SH-SY5Y (cell line): ENCODE measurements at regions not wholly inside any gene's neighbourhood (a gene's known extent, or its start where the extent isn't known, plus 50 kb on each side); places are given as distances from the start of the nearest gene placed in this dataset.

Experiments used
- GATA2 ChIP-seq: IDR thresholded peaks from 2 replicates; pipeline ENCODE4 v1.6.1; 2011; ENCODE audit warnings: mild to moderate bottlenecking, low read depth, low read length
- GATA3 ChIP-seq: IDR thresholded peaks from 2 replicates; pipeline ENCODE4 v1.6.1; 2011; ENCODE audit warnings: low read depth, mild to moderate bottlenecking, low read length, moderate library complexity

- TF ChIP-seq GATA3 = no peak
- no peak for TF ChIP-seq GATA2
These were observed 279.1 kb downstream of the ZEB2 start for GRCh38 chr2:144240656-144241339.

GRCh38 chr2:144239726-144240125 is 280.2 kb downstream of the ZEB2 start:
- TF ChIP-seq GATA2 = no peak
- TF ChIP-seq GATA3 = no peak

DNA sequence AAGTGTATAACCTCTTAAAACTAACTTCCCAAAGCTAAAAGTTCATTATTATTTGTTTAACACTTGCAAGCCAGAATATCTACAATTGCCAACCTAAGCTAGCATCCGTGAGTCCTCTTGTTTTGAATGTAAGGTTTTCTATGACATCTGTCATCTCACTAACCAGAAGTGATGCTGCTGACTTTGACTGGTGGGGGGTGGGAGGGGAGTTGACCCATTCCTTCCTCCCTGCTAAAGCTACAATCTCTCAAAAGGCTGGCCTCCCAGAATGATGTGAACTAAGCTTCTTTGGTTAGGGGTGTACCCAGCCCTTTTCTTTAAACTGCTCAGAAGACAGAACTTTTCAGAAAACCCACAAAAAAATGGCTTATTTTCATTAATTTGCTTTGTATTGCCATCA is 280.6 kb downstream of the ZEB2 start:
- TF ChIP-seq GATA3 = no peak
- TF ChIP-seq GATA2 = no peak

GRCh38 chr2:144237830-144238627 is 281.9 kb downstream of the ZEB2 start:
- no peak for TF ChIP-seq GATA2
- no peak for TF ChIP-seq GATA3

DNA sequence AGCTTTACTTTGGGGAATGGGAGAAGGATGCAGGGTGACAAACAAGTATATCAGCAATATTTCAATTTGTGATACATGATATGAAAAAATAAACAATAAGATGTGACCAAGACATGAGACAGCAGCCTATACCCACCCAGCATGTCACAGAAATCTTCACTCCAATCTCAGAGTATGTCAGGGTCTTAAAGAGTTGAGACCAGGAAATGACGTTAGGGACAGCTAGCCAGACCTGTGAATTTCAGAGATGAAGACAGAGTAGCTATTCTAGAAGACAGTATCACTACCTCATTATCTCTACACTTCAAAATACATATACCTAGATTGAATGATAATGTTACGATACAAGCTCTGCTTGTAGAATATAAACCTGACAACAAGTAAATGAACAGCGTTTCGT is 282.8 kb downstream of the ZEB2 start:
- TF ChIP-seq GATA3 (no peak), GATA2 (no peak)

DNA sequence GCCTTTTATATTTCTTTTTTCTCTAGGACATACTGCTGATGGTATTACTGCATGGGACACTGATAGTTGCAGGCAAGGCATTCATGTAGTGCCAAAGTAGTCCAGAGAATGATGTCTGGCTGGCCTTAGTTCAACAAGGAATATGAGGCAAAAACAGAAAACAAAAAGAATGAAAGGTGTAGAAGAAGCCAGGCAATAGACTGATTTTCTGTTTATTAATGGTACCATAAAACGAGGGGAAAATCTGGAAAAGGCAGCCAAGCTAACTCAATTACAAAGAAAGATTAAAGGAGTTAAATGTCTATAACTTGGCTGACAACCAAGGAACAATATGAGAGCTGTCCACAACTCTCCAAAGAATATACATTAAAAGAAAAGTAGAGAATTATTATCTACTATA is 284.9 kb downstream of the ZEB2 start:
- TF ChIP-seq GATA2 = no peak
- TF ChIP-seq GATA3 = no peak

DNA sequence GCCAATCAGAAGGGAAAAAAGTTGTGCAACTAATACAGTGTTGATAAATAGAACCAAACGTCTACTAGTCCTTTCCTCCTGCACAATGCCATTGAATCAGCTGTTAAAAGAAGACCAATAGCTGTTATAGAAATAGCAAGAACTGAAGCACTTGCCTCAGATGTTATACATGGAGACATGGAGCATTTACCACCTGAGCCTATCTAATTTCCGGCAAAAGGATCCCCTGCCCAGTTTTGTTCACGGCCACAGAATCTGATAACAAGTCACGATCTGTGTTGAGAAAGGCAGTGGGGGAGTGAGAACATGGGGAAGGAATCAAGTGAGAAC is 285.4 kb downstream of the ZEB2 start:
- TF ChIP-seq GATA2 (no peak), GATA3 (no peak)

GRCh38 chr2:144233733-144234541 is 286.0 kb downstream of the ZEB2 start:
- no peak for TF ChIP-seq GATA3

GRCh38 chr2:144233317-144233716 is 286.6 kb downstream of the ZEB2 start:
- TF ChIP-seq GATA3 (no peak), GATA2 (no peak)

DNA sequence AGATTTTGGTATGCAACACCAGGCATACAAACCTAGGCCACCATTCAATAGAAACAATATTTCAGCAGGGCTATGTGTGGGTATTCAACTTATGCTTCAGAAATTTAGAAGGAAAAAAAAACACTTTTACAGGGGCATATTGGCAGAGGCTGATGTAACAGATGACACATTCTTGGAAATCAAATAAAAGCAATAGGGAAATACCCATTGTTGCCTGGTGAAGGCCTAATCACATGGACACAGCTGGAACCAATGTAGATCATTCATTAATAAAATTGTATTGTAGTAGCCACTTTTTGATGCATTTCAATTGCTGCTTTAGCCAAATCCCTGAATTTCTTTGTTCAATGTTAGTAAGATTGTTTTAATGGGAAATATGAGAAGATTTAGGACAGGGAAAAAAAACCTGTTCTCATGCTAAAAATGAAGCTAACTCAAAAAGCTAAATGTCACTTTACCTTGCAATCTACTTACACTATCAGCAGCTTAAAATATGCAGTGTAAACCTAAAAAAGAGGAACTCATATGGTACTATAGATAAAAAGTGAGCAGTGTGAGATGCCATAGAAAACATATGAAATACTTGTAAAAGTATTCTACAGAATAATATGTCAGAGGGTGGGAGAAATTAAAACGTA is 289.4 kb downstream of the ZEB2 start:
- no peak for TF ChIP-seq GATA3
- no peak for TF ChIP-seq GATA2

DNA sequence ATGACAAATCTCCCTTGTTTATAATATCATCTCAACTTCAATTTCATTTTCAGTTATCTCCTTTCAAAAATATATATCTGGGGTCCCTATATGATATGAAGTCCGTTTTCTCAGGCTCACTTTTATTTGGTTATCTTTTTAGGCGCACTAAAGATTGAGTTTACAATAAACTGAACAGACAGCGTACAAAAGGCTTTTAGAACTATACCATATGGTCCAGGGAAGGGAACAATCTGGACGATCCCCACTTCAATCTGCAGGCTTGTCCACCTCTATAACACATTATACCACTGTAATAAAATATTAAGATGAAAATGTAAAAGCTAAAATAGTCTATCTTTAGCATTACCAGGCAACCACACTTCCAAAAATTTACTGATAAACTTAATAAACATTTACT is 289.9 kb downstream of the ZEB2 start:
- TF ChIP-seq GATA3 (no peak), GATA2 (no peak)

DNA sequence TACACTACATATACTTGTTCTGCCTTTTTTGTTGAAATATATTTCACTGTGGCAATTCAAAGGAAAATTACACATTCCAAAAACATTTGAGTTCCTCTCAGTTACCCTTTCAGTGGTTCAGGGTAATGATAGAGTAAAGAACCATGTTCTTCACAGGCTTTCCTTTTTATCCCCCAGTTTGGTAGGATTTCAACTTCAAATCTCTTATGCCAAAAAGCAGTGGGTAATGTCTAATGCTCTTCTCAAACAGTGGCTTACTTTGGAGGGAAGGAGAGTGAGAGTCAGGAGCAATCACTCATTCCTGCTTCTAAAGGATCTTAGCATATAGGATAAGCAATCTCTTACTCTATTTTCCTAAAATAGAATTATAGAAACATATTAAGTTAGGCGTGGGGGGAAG is 290.6 kb downstream of the ZEB2 start:
- no peak for TF ChIP-seq GATA2

- no peak for TF ChIP-seq GATA3
- no peak for TF ChIP-seq GATA2
These were observed 292.4 kb downstream of the ZEB2 start for GRCh38 chr2:144227427-144228105.

GRCh38 chr2:144225076-144225475 is 294.8 kb downstream of the ZEB2 start:
- TF ChIP-seq GATA2 (no peak), GATA3 (no peak)
